Gastroesophageal sphincter (tissue), 4 donors: ENCODE measurements at regions not wholly inside any gene's neighbourhood (a gene's known extent, or its start where the extent isn't known, plus 50 kb on each side); places are given as distances from the start of the nearest gene placed in this dataset.

Source experiments
- ATAC-seq: fragments of 150-250 bp; one replicate; pipeline ENCODE4 v1.9.1; 2016; ENCODE audit warnings: mild to moderate bottlenecking, moderate library complexity
- H3K27ac ChIP-seq, 4 donors: fragments of 200-600 bp; sonication (generic) in 3 of 4; 1 replicate in 3 of 4; 2 replicates in 1 of 4; pipeline ENCODE4 v1.5.1; 2016 to 2019
- H3K27me3 ChIP-seq: fragments of 200-600 bp; sonication (generic); one replicate; pipeline ENCODE4 v1.5.1; 2019
- H3K36me3 ChIP-seq, 2 donors: fragments of 200-600 bp; sonication (generic); one replicate each; pipeline ENCODE4 v1.5.1; 2019; ENCODE audit warnings: control low read depth in 1 of 2
- H3K4me1 ChIP-seq, 3 donors: fragments of 200-600 bp; sonication (generic); 1 replicate in 2 of 3; 2 replicates in 1 of 3; pipeline ENCODE4 v1.5.1; 2016 to 2019; ENCODE audit warnings: control low read depth in 2 of 3
- H3K4me3 ChIP-seq, 2 donors: fragments of 200-600 bp; sonication (generic); one replicate each; pipeline ENCODE4 v1.5.1; 2019; ENCODE audit warnings: mild to moderate bottlenecking in 1 of 2, moderate library complexity in 1 of 2
- H3K9me3 ChIP-seq, 3 donors: fragments of 200-600 bp; sonication (generic); one replicate each; pipeline ENCODE4 v1.5.1; 2017 to 2019; ENCODE audit warnings: control low read depth in 2 of 3
- EP300 ChIP-seq: sonication (generic); formaldehyde crosslinking; IDR thresholded peaks from one replicate; pipeline ENCODE4 v1.6.1; 2017; ENCODE audit warnings: antibody characterized with exemption, mild to moderate bottlenecking
- POLR2A ChIP-seq, 2 donors: fragments of 450-650 bp; IDR thresholded peaks; one replicate each; pipeline ENCODE4 v1.6.1; 2017; ENCODE audit warnings: antibody characterized with exemption in 2 of 2, mild to moderate bottlenecking in 2 of 2, moderate library complexity in 1 of 2
- POLR2AphosphoS5 ChIP-seq: sonication (generic); formaldehyde crosslinking; IDR thresholded peaks from one replicate; pipeline ENCODE4 v1.6.1; 2017; ENCODE audit warnings: antibody characterized with exemption
- WGBS, 2 donors: methylation state at CpG; one replicate each; pipeline ENCODE4 v1.1.5; 2018; ENCODE audit warnings: low coverage in 1 of 2; 5-methylcytosine and 5-hydroxymethylcytosine counted together
- TF ChIP-seq, protein P1 (sequence below), 4 experiments: fragments of 200-600 bp in 2 of 4; fragments of 450-650 bp in 2 of 4; sonication (generic) in 1 of 4; IDR thresholded peaks; one replicate each; pipeline ENCODE4 v1.5.1; 2017 to 2019; ENCODE audit warnings: antibody characterized with exemption in 4 of 4, mild to moderate bottlenecking in 2 of 4, moderate library complexity in 2 of 4

DNA sequence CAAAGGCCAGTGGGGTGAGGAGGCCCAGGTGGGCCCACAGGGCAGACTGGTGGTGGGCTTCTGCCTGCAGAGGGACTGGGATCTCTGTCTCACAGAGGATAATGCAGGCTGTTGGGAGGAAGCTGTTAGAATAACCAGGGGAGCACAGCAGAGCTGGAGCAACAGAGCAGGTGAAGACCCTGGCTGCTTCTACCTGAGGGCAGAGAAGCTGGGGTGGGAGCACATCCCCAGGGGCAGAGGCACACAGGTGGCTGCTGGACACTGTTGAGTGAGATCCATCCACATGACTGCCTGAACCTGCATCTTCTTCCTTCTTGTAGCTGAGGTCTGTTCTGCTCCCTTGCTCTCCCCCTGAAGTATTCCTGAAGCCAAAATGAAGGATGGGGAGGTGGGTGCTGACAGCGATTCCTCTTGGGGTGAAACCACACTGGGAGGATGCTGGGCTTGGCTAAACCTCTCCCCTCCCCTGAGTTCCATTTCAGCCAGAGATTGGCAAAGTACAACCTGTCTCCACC, 1725.0 kb downstream of the TP53TG3F start:
- Histone ChIP-seq H3K27me3 (peaks cover 41% of the 10 kb centered on the region), H3K4me1 (no peaks in the 10 kb centered on the region), H3K36me3 (no peaks in the 10 kb centered on the region), H3K9me3 (peaks cover 0 to 6% (median 0%) of the 10 kb centered on the region in 3 donors), H3K27ac (no peak overlapping the region), H3K4me3 (no peak overlapping the region)
- no peak for ATAC-seq
- no peak for TF ChIP-seq POLR2A (IDR thresholded peaks at IDR 0.05)
- TF ChIP-seq, protein P1, sequence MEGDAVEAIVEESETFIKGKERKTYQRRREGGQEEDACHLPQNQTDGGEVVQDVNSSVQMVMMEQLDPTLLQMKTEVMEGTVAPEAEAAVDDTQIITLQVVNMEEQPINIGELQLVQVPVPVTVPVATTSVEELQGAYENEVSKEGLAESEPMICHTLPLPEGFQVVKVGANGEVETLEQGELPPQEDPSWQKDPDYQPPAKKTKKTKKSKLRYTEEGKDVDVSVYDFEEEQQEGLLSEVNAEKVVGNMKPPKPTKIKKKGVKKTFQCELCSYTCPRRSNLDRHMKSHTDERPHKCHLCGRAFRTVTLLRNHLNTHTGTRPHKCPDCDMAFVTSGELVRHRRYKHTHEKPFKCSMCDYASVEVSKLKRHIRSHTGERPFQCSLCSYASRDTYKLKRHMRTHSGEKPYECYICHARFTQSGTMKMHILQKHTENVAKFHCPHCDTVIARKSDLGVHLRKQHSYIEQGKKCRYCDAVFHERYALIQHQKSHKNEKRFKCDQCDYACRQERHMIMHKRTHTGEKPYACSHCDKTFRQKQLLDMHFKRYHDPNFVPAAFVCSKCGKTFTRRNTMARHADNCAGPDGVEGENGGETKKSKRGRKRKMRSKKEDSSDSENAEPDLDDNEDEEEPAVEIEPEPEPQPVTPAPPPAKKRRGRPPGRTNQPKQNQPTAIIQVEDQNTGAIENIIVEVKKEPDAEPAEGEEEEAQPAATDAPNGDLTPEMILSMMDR (IDR thresholded peaks at IDR 0.05): no peak
- TF ChIP-seq EP300: no peak
- no peak for TF ChIP-seq POLR2AphosphoS5
- WGBS, 2 donors: no CpG with 5 or more reads among the region's 1 CpG

DNA sequence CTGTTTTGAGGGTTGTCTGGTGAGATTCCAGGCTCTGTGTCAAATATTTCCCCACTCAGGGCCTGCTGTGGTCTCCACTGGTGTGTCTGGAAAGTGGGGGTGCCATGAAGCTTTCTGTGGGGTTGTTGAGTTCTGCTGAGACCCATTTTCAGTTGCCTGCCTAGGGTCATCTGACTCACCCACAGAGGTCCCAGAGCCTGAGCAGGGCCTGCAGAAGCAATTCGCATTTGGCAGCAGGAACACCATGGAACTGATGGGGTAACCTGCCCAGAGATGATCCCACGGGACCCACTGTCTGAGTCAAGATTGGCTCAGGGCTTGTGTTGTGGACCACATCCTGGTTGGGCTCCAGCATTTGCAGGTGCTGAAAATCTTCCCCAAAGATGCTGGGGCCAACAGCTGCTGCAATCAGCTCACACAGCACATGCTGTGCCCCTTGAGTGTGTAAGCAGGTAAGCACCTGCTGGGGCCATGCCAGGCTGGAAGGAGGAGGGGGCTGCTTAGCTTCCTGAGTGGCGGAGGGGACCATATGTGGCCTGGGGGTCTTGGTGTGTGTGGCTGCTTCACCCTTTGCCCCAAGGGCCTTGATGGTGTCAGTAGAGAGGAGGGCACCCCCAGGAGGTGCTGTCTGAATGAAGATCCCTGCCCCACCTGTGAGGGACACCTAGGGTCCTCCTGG, 1726.1 kb downstream of the TP53TG3F start:
- Histone ChIP-seq H3K27ac (no peak overlapping the region), H3K9me3 (peaks cover 0 to 6% (median 0%) of the 10 kb centered on the region in 3 donors), H3K4me3 (no peak overlapping the region), H3K4me1 (no peaks in the 10 kb centered on the region), H3K27me3 (peaks cover 41% of the 10 kb centered on the region), H3K36me3 (no peaks in the 10 kb centered on the region)
- no peak for ATAC-seq
- 0 to 58% methylated on average over 1 to 2 of the region's 3 CpGs for WGBS, 2 donors
- no peak for TF ChIP-seq EP300
- TF ChIP-seq POLR2AphosphoS5: no peak
- TF ChIP-seq POLR2A (IDR thresholded peaks at IDR 0.05): no peak
- TF ChIP-seq, protein P1 (IDR thresholded peaks at IDR 0.05): no peak

DNA sequence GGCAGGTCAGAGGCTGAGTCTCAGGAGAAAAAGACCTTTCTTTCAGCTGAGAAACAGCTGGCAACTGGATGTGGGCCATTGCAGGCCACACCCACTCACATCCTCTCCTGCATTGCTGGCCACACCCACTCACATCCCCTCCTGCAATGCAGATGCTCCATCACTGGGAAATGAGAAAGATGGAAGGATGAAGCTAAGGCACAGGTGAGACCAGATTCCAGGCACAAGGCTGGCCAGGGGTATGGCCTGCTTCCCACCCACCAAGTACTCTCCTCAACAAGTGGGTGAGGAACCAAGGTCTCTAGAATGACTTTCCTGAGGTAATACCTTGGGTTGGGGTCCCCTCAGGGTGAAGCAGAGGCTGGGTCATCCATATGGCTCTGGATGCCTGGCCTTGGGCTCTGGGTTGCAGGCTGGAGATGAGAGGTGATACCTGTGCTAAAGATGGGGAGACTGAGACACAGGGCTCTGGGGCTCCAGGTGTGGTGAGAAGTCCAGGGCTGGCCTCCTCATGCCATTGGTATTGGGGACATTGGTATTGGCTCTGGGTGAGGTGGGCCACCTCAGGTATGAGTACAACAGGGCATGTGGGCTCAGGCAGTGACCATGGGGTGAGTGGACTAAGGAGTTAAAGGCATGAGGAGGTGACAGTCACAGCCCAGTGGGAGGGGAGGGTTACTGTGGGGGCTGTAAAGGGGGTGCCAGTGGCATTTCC, 1726.8 kb downstream of the TP53TG3F start:
- Histone ChIP-seq H3K36me3 (no peaks in the 10 kb centered on the region), H3K27me3 (peaks cover 41% of the 10 kb centered on the region), H3K9me3 (peaks cover 0 to 6% (median 0%) of the 10 kb centered on the region in 3 donors), H3K4me1 (no peaks in the 10 kb centered on the region), H3K27ac (no peak overlapping the region), H3K4me3 (no peak overlapping the region)
- ATAC-seq: no peak
- TF ChIP-seq, protein P1 (IDR thresholded peaks at IDR 0.05): no peak
- TF ChIP-seq POLR2AphosphoS5 (no peak), POLR2A (IDR thresholded peaks at IDR 0.05) (no peak), EP300 (no peak)

DNA sequence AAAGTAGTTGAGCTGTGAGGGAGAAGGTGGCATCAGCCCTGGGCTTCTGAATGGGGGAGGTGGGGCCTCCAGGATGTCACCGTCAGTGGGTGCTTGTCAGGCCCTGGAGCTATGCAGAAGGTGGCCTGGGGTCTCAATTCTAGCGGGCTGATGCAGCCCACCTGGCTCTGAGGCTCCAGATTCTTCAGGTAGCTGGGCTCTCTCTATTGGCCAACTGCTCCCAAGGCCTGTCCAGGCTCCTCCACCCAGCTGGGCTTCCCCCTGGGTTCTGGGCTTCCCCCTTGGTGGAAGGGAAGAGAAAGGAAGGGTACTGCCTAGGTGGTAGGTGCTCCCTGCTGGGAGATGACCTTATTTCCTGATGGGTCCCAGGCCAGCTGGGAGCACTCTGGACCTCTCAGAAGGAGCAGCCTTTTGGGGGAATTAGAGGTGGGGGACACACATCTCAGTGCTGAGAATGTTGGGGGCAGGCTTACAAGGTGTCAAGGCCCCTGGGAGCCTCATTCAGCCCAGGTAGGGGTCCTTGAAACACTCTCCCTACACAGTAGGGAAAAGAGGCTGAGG, 1728.3 kb downstream of the TP53TG3F start:
- TF ChIP-seq POLR2AphosphoS5 (no peak), EP300 (no peak), POLR2A (IDR thresholded peaks at IDR 0.05) (no peak)
- TF ChIP-seq, protein P1 (IDR thresholded peaks at IDR 0.05): no peak
- Histone ChIP-seq H3K27ac (no peak overlapping the region), H3K4me3 (no peak overlapping the region), H3K4me1 (no peaks in the 10 kb centered on the region), H3K9me3 (peaks cover 0 to 6% (median 0%) of the 10 kb centered on the region in 3 donors), H3K36me3 (no peaks in the 10 kb centered on the region), H3K27me3 (peaks cover 39% of the 10 kb centered on the region)
- no peak for ATAC-seq
- no CpG with 5 or more reads among the region's 2 CpGs for WGBS, 2 donors
